Ovary (tissue), 3 donors: ENCODE measurements at regions not wholly inside any gene's neighbourhood (a gene's known extent, or its start where the extent isn't known, plus 50 kb on each side); places are given as distances from the start of the nearest gene placed in this dataset.

Experiments
- POLR2A ChIP-seq: fragments of 450-650 bp; IDR thresholded peaks from one replicate; pipeline ENCODE4 v1.6.1; 2017; ENCODE audit warnings: antibody characterized with exemption, mild to moderate bottlenecking, moderate library complexity
- TF ChIP-seq, protein P1 (sequence below), 3 donors: fragments of 450-650 bp in 2 of 3; fragments of 200-600 bp in 1 of 3; IDR thresholded peaks; one replicate each; pipeline versions ENCODE4 v1.5.1 to v1.8.0; 2016 to 2022; ENCODE audit warnings: antibody characterized with exemption in 3 of 3, mild to moderate bottlenecking in 1 of 3
- donor health status: DM: no; HTN: no; CAD: no.

DNA sequence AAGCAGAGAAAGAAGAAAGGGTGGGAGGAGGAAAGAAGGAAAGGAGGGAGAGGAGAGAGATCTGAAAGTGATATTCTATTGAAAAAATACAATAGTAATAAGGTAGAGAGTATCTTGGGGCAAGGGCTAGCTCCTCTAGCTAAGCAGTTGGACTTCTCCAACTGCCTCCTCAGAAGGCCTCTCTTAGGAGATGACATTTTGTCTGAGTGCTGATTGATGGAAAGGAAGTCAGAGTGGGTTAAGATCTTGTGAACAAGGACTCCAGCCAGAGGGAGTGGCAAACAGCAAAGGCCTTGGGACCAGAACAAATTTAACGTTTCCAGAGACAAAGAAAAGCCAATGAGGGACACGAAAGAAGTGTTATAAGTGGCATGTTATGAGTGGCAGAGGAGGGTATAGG lies 111.8 kb upstream of the TNFAIP3 start:
- TF ChIP-seq, protein P1, sequence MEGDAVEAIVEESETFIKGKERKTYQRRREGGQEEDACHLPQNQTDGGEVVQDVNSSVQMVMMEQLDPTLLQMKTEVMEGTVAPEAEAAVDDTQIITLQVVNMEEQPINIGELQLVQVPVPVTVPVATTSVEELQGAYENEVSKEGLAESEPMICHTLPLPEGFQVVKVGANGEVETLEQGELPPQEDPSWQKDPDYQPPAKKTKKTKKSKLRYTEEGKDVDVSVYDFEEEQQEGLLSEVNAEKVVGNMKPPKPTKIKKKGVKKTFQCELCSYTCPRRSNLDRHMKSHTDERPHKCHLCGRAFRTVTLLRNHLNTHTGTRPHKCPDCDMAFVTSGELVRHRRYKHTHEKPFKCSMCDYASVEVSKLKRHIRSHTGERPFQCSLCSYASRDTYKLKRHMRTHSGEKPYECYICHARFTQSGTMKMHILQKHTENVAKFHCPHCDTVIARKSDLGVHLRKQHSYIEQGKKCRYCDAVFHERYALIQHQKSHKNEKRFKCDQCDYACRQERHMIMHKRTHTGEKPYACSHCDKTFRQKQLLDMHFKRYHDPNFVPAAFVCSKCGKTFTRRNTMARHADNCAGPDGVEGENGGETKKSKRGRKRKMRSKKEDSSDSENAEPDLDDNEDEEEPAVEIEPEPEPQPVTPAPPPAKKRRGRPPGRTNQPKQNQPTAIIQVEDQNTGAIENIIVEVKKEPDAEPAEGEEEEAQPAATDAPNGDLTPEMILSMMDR (IDR thresholded peaks at IDR 0.05), result no peak
- TF ChIP-seq POLR2A, result no peak
